Testis (tissue), 2 donors: ENCODE measurements at regions not wholly inside any gene's neighbourhood (a gene's known extent, or its start where the extent isn't known, plus 50 kb on each side); places are given as distances from the start of the nearest gene placed in this dataset.

ENCODE experiments used
- DNase-seq: peaks from one replicate; pipeline ENCODE4 v3.0.0-alpha.2; 2019
- H3K27ac ChIP-seq, 2 donors: fragments of 200-600 bp; sonication (generic); one replicate each; pipeline ENCODE4 v1.5.1; 2019
- H3K27me3 ChIP-seq: fragments of 200-600 bp; sonication (generic); one replicate; pipeline ENCODE4 v1.5.1; 2019
- H3K36me3 ChIP-seq: fragments of 200-600 bp; sonication (generic); one replicate; pipeline ENCODE4 v1.5.1; 2017; ENCODE audit warnings: low read depth; ENCODE audit errors: missing control alignments
- H3K4me1 ChIP-seq: fragments of 200-600 bp; sonication (generic); one replicate; pipeline ENCODE4 v1.5.1; 2019
- H3K4me3 ChIP-seq, 2 donors: fragments of 200-600 bp; sonication (generic); one replicate each; pipeline ENCODE4 v1.5.1; 2017 to 2019
- H3K9me3 ChIP-seq: fragments of 200-600 bp; sonication (generic); one replicate; pipeline ENCODE4 v1.5.1; 2017
- POLR2A ChIP-seq: fragments of 450-650 bp; IDR thresholded peaks from one replicate; pipeline ENCODE4 v1.6.1; 2017; ENCODE audit warnings: antibody characterized with exemption, mild to moderate bottlenecking, moderate library complexity
- WGBS, 2 donors: methylation state at CpG; one replicate each; pipeline ENCODE4 v1.1.5; 2018; 5-methylcytosine and 5-hydroxymethylcytosine counted together
- intact Hi-C: fragments of 100-400 bp; cut with DNase I; formaldehyde crosslinking; loops from one replicate; pipeline ENCODE4 v1.15.1; 2023; ENCODE audit warnings: low total_unique reads
- TF ChIP-seq, protein P1 (sequence below), 3 experiments: fragments of 450-650 bp in 2 of 3; fragments of 200-600 bp in 1 of 3; sonication (generic) in 1 of 3; IDR thresholded peaks; one replicate each; pipeline ENCODE4 v1.5.1; 2016 to 2019; ENCODE audit warnings: antibody characterized with exemption in 3 of 3, mild to moderate bottlenecking in 2 of 3, moderate library complexity in 1 of 3

DNA sequence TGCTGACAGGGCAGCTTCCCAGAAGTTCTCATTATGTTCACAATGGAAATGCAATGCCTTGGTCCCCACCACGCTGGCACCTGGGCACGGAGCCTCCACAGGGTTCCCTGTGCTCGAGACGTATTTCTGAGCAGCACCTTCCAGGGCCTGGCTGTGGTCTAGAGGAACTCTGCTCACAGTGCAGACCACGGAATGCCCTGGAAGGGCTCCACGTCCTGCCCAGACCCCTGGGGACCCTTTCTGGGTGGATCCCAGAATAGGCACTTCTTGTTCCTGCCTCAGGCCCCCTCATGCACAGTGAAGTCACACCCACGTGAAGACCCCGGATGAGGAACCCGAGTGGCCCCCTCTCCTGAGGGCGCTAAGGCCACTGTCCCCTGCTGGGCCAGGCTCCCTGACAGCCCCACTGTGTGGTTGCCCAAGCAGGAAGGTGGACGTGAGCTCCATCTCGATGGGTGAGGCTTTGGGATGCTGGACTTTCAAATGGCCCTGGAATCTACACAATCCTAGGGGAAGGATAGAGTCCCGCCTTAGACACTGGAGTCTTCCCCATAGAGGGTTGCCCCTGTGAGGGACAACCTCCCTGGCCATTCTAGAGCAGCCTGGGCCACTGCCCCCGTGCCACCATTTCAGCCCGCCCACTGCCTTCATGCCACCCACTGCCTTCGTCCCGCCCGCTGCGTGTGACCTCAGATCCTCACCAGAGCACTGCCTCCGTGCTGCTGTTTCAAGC lies 1106.8 kb downstream of the BRD1 start:
- Histone ChIP-seq H3K9me3 (no peaks in the 10 kb centered on the region), H3K36me3 (no peaks in the 10 kb centered on the region), H3K27me3 (no peaks in the 10 kb centered on the region), H3K4me3 (no peak overlapping the region), H3K4me1 (no peaks in the 10 kb centered on the region), H3K27ac (no peak overlapping the region)
- no peak for TF ChIP-seq POLR2A
- TF ChIP-seq, protein P1, sequence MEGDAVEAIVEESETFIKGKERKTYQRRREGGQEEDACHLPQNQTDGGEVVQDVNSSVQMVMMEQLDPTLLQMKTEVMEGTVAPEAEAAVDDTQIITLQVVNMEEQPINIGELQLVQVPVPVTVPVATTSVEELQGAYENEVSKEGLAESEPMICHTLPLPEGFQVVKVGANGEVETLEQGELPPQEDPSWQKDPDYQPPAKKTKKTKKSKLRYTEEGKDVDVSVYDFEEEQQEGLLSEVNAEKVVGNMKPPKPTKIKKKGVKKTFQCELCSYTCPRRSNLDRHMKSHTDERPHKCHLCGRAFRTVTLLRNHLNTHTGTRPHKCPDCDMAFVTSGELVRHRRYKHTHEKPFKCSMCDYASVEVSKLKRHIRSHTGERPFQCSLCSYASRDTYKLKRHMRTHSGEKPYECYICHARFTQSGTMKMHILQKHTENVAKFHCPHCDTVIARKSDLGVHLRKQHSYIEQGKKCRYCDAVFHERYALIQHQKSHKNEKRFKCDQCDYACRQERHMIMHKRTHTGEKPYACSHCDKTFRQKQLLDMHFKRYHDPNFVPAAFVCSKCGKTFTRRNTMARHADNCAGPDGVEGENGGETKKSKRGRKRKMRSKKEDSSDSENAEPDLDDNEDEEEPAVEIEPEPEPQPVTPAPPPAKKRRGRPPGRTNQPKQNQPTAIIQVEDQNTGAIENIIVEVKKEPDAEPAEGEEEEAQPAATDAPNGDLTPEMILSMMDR (IDR thresholded peaks at IDR 0.05), result no peak
- intact Hi-C loops, result no loop called here
- 90 to 94% methylated on average over 8 to 20 of the region's 20 CpGs for WGBS, 2 donors
- DNase-seq, result no peak

DNA sequence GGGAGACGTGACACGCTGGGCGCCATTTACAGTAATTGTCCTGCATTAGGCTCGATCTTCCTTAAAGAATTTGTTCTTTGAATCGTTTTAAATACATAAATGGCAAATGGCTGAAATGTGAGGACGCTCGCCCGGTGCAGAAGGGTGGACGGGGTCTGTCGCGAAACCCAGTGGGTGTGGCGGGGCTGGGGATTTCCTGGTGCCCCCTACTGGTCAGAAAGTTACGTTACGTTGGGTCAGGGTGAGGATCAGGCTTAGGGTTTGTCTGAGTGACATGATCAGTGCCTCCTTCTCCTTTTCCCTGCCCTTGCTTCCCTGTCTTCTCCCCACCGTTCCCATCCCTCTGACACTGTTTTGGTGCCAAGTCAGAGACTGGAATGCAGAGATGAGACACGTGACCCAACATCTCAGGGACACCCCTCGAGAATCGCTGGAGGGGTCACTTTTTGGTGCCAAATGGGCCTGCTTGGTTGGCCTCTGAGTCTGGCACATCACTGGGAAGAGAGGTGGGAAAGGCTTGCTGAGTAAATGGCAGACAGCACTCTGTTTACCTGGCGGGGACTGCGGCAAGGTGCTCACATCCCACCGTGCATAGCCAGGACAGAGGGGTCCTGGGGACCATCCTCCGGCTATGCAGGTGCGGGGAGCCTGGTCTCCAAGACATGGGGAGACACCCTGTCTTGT lies 1107.6 kb downstream of the BRD1 start:
- TF ChIP-seq, protein P1 (IDR thresholded peaks at IDR 0.05), result no peak
- intact Hi-C loops, result no loop called here
- Histone ChIP-seq H3K4me3 (no peak overlapping the region), H3K4me1 (no peaks in the 10 kb centered on the region), H3K27ac (no peak overlapping the region), H3K27me3 (no peaks in the 10 kb centered on the region), H3K9me3 (no peaks in the 10 kb centered on the region), H3K36me3 (no peaks in the 10 kb centered on the region)
- DNase-seq, result no peak
- 77 to 86% methylated on average over 19 to 23 of the region's 23 CpGs for WGBS, 2 donors

DNA sequence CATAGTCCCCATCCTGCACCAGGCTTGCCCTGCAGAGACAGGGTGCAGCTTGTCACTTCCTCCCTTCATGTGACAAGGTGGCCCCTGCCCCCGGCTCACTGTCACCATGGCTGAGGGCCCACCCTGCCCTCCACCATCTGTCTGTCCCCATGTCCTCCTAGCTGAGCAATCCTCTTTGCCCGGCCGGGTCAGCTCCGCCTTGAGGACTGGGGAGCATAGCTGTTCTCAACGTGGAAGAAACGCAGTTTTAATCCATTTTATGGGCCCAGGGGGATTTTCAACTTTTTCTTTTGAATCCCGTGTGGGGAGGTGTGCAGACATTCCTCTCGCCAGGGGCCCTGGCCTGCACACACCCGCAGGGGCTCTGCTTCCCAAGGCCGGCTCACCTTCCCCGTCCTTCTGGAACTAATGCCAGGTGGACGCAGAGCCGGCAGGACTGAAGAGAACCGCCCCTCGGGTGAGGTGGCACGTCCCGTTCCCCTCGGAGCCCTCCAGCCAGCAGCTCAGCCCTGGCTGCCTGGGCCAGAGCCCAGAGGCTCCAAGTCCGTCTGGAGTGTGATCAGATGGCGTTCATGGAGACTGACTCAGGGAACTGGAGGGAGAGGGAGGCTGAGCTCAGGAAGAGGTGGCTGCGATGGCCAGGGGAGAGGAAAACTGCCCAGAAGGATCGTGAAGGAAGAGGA lies 1108.7 kb downstream of the BRD1 start:
- 57 to 62% methylated on average over 21 to 22 of the region's 22 CpGs for WGBS, 2 donors
- no peaks in the 10 kb centered on the region for H3K9me3 ChIP-seq
- H3K36me3 ChIP-seq, result no peaks in the 10 kb centered on the region
- no peaks in the 10 kb centered on the region for H3K4me1 ChIP-seq
- TF ChIP-seq, protein P1 (IDR thresholded peaks at IDR 0.05), result no peak
- no peak for TF ChIP-seq POLR2A
- DNase-seq, result no peak
- no peak overlapping the region for H3K4me3 ChIP-seq
- no peak overlapping the region for H3K27ac ChIP-seq
- no peaks in the 10 kb centered on the region for H3K27me3 ChIP-seq
- intact Hi-C loops, result no loop called here

DNA sequence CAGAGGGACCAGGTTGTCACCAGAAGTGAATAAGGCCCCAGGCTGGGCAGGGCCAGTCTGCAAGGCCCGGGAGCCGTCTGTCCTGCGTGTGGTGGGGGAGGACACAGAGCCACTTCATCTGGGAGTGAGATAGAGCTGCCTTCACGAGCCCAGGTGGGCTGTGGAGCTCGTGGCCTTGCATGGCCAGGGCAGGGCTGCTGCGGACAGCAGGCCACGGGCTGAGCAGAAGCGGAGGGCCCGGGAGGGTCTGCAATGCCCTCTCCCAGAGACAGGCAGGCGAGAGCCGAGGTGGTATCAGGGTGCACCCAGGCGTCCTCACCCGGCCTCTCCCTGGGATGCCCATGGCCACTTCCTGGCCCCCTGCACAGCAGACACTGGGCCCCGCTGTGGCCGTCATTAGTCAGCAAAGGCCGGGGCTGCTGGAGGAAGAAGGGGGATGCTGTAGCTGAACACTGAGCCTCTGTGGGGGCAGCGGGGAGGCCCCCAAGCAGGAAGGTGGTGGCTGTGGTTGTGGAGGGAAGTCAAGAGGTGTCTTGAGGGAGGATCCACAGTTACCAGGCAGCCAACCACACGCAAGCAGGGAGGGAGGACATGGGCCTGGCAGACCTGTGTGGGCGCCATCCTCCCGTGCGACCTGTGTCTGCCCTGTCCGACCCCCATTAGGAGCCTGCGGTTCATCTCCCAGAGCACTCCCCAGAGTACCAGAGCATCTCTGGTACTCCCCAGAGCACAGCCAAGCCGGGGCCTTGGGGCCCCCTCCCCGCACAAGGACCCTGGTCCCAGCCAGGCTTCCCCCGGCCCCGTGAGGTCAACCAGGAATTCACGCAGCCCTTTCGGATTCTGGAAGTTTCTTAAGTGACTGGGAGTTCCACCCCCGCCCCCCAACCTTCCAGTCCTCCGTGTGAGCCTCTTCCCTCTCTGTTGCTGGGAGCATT lies 1109.5 kb downstream of the BRD1 start:
- DNase-seq, result no peak
- 77 to 83% methylated on average over 4 to 28 of the region's 31 CpGs for WGBS, 2 donors
- no peak for TF ChIP-seq POLR2A
- TF ChIP-seq, protein P1 (IDR thresholded peaks at IDR 0.05), result no peak
- H3K36me3 ChIP-seq, result no peaks in the 10 kb centered on the region
- H3K4me3 ChIP-seq, result no peak overlapping the region
- no peaks in the 10 kb centered on the region for H3K4me1 ChIP-seq
- no peaks in the 10 kb centered on the region for H3K27me3 ChIP-seq
- no peaks in the 10 kb centered on the region for H3K9me3 ChIP-seq
- intact Hi-C loops, result no loop called here
- H3K27ac ChIP-seq, result no peak overlapping the region
